ENCODE measurements at regions not wholly inside any gene's neighbourhood (a gene's known extent, or its start where the extent isn't known, plus 50 kb on each side); places are given as distances from the start of the nearest gene placed in this dataset.

DNA sequence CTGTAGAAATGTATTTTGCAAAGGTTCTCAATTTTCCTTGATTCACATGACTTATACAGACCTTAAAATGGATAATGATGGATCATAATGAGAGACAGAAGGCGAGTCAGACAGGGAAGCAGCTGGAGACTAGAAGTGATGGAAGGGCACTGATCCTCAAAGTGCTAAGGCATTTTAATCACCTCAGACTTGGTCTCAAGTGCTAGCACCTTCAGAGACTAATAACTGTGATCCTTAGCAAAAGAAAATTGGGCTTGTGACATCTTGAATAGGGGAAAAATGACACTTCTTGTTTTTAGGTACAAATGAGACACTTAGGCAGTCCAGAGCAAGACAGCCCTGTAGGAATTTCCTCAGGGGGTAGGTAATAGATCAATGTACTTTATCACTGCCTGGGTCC lies 1011.7 kb downstream of the SQOR start:
- TF ChIP-seq CTCF (conservative IDR thresholded peaks at IDR 0.05; ENCODE audit: low read depth, low read length), result no peak
- no peak overlapping the region for H3K4me3 ChIP-seq (ENCODE audit: low read depth, low read length)
- DNase-seq (ENCODE audit: low read depth), result no peak

DNA sequence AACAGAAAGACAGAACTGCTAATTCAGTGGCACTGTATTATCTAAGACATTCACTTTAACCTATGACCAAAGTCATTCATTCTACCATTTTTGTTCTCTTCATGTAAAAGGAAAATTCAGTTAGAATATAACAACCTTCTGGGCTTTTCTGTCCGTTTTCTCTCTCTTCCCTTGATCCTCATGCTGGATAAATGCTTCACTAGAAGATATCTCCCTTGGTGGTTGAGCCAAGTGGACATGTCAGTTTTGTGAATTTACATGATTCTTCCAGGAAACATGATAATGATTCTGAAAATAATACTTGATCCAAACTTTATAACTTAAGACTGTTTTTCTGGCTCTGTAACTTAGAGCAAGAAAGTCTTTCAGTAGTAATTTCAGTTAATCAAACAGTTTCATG lies 1012.2 kb downstream of the SQOR start:
- no peak for TF ChIP-seq CTCF (conservative IDR thresholded peaks at IDR 0.05; ENCODE audit: low read depth, low read length)
- no peak overlapping the region for H3K4me3 ChIP-seq (ENCODE audit: low read depth, low read length)
- no peak for DNase-seq (ENCODE audit: low read depth)

GRCh38 chr15:46652266-46652665 lies 1017.4 kb downstream of the SQOR start:
- no peak overlapping the region for H3K4me3 ChIP-seq (ENCODE audit: low read depth, low read length)
- TF ChIP-seq CTCF (conservative IDR thresholded peaks at IDR 0.05; ENCODE audit: low read depth, low read length), result no peak
- DNase-seq (ENCODE audit: low read depth), result no peak

GRCh38 chr15:46654993-46655392 lies 1020.2 kb downstream of the SQOR start:
- no peak overlapping the region for H3K4me3 ChIP-seq (ENCODE audit: low read depth, low read length)
- no peak for DNase-seq (ENCODE audit: low read depth)
- no peak for TF ChIP-seq CTCF (conservative IDR thresholded peaks at IDR 0.05; ENCODE audit: low read depth, low read length)

DNA sequence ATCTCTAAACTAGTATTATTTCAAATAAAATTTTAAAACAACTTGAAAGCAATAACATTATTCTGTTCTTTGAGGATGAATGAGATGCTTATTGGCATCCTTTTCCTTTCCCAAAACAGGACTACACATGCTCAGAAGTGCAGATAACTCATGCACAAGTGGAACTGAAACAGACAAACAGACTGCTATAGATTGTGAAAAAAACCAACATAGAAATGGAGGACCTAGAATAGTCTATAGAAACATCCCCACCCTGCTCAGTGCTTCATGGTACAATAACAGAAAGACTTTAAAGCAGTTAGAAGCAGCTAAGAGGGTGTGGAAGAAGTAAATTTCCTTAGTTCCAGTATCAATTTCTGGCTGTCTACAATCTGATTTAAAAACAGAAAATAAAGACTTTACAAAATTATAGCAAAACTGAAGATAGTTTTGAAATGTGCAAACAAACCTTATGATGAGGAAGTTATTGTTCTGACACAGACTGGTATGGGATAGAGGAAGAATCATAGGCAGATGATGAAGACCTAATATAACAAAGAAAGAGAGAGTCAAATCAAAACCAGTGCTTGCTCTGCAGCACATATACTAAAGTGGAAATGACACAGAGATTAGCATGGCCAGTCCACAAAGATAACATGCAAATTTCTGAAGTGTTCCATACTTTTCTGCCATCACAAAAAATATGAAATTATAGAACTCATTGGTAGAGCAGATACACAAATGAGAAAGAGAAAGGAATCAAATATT lies 1025.4 kb downstream of the SQOR start:
- no peak for DNase-seq (ENCODE audit: low read depth)
- TF ChIP-seq CTCF (conservative IDR thresholded peaks at IDR 0.05; ENCODE audit: low read depth, low read length), result no peak
- H3K4me3 ChIP-seq (ENCODE audit: low read depth, low read length), result no peak overlapping the region

DNA sequence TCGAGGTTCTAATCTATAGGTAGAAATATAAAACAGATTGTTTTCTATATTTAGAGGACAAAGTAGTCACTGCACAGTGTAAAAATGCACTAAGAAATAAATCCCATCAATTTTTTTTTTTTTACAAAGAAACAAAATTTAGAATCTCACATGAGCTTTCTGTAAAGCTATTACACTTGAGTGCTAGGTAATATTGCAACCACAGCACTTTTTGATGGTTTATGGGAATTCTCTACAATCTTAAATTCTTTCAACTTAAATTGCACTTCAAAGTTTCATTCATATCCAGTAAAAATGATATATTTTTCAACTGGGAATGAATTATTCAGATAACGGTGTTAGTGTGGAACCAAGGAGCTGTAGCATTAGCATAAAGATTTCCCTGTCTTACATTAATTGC lies 1035.4 kb downstream of the SQOR start:
- no peak overlapping the region for H3K4me3 ChIP-seq (ENCODE audit: low read depth, low read length)
- no peak for DNase-seq (ENCODE audit: low read depth)
- TF ChIP-seq CTCF (conservative IDR thresholded peaks at IDR 0.05; ENCODE audit: low read depth, low read length), result no peak

DNA sequence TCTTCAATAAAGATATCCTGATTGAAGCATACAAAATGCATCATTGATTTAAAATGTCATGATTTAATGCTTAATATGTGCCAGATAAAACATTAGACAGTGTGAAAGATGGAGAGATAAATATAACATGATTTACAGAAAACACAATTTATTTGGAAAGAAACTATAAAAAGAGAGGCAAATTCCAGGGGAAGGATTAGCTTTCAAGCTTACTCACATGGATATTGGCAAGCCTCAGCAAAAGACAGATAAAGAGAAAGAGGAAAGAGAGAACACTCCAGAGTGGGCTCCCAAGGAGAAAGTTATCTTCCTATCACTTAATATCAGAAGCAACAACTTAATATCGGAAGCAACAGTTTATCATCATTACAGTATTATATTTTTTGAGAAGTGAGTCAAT lies 1036.5 kb downstream of the SQOR start:
- DNase-seq (ENCODE audit: low read depth), result no peak
- no peak for TF ChIP-seq CTCF (conservative IDR thresholded peaks at IDR 0.05; ENCODE audit: low read depth, low read length)
- no peak overlapping the region for H3K4me3 ChIP-seq (ENCODE audit: low read depth, low read length)

Measured in choroid plexus epithelial cell (primary cell).